Smooth muscle cell (in vitro differentiated cells): ENCODE measurements at regions not wholly inside any gene's neighbourhood (a gene's known extent, or its start where the extent isn't known, plus 50 kb on each side); places are given as distances from the start of the nearest gene placed in this dataset.
A peak's percentile ranks its signal among the peaks of the same experiment; 100 is the strongest.

Source experiments
- DNase-seq: peaks from one replicate; lab custom pipeline; 2025; ENCODE audit not compliant: unreplicated experiment; lab: John Stamatoyannopoulos, UW
- H2AFZ ChIP-seq: fragments of 200-600 bp; sonication (generic); 2 replicates; pipeline ENCODE4 v1.6.0; 2016; ENCODE audit warnings: antibody characterized with exemption, low read depth, mild to moderate bottlenecking
- H3F3A ChIP-seq: fragments of 200-600 bp; sonication (generic); 2 replicates; pipeline ENCODE4 v1.6.0; 2017; ENCODE audit warnings: antibody characterized with exemption, low read depth
- H3K27ac ChIP-seq: fragments of 200-600 bp; sonication (generic); 2 replicates; pipeline ENCODE4 v1.5.1; 2016; ENCODE audit warnings: low read depth, mild to moderate bottlenecking
- H3K27me3 ChIP-seq: fragments of 200-600 bp; sonication (generic); 2 replicates; pipeline ENCODE4 v1.6.1; 2016; ENCODE audit warnings: low read depth, mild to moderate bottlenecking
- H3K36me3 ChIP-seq: fragments of 200-600 bp; sonication (generic); 2 replicates; pipeline ENCODE4 v1.5.1; 2016; ENCODE audit warnings: low read depth
- H3K4me1 ChIP-seq: fragments of 200-600 bp; sonication (generic); 2 replicates; pipeline ENCODE4 v1.5.1; 2016; ENCODE audit warnings: low read depth
- H3K4me2 ChIP-seq: fragments of 200-600 bp; sonication (generic); 2 replicates; pipeline ENCODE4 v1.6.0; 2016; ENCODE audit warnings: mild to moderate bottlenecking
- H3K4me3 ChIP-seq: fragments of 200-600 bp; sonication (generic); 2 replicates; pipeline ENCODE4 v1.5.1; 2016; ENCODE audit warnings: mild to moderate bottlenecking
- H3K79me2 ChIP-seq: fragments of 200-600 bp; sonication (generic); 2 replicates; pipeline ENCODE4 v1.6.0; 2016; ENCODE audit warnings: low read depth, mild to moderate bottlenecking
- H3K9ac ChIP-seq: fragments of 200-600 bp; sonication (generic); 2 replicates; pipeline ENCODE4 v1.6.0; 2016; ENCODE audit warnings: low read depth
- H3K9me3 ChIP-seq: fragments of 200-600 bp; sonication (generic); replicated peaks from 2 replicates; pipeline ENCODE4 v1.5.1; 2016; ENCODE audit warnings: low read depth
- H4K20me1 ChIP-seq: fragments of 200-600 bp; sonication (generic); 2 replicates; pipeline ENCODE4 v1.6.0; 2016; ENCODE audit warnings: low read depth
- CTCF ChIP-seq: fragments of 200-600 bp; sonication (generic); IDR thresholded peaks from 2 replicates; pipeline ENCODE4 v1.5.1; 2017; ENCODE audit warnings: borderline replicate concordance, mild to moderate bottlenecking, antibody characterized with exemption; ENCODE audit not compliant: insufficient read depth, poor library complexity, severe bottlenecking
- WGBS: methylation state at CpG from one replicate; pipeline ENCODE4 v1.1.7; 2016; ENCODE audit warnings: low lambda C conversion rate; 5-methylcytosine and 5-hydroxymethylcytosine counted together

- Histone ChIP-seq H3K27me3 (no peaks in the 10 kb centered on the region), H3K79me2 (no peaks in the 10 kb centered on the region), H3K4me1 (no peaks in the 10 kb centered on the region), H3K9me3 (no peaks in the 10 kb centered on the region), H2AFZ (no peak overlapping the region), H3K4me2 (no peak overlapping the region), H3K27ac (no peak overlapping the region), H3K9ac (no peak overlapping the region), H3F3A (no peaks in the 10 kb centered on the region), H4K20me1 (no peaks in the 10 kb centered on the region), H3K36me3 (no peaks in the 10 kb centered on the region), H3K4me3 (no peak overlapping the region)
- no peak for TF ChIP-seq CTCF
- DNase-seq, result no peak
- WGBS, result 78% methylated on average over 1 of the region's 1 CpG
Measured at GRCh38 chr13:66001140-66001539, 1229.0 kb downstream of the PCDH9 start.

- WGBS, result 86% methylated on average over 1 of the region's 1 CpG
- H3K4me1 ChIP-seq, result no peaks in the 10 kb centered on the region
- no peak overlapping the region for H3K4me2 ChIP-seq
- no peaks in the 10 kb centered on the region for H3F3A ChIP-seq
- no peaks in the 10 kb centered on the region for H3K79me2 ChIP-seq
- H3K9me3 ChIP-seq, result no peaks in the 10 kb centered on the region
- H3K9ac ChIP-seq, result no peak overlapping the region
- H3K36me3 ChIP-seq, result no peaks in the 10 kb centered on the region
- TF ChIP-seq CTCF, result no peak
- no peak overlapping the region for H3K4me3 ChIP-seq
- no peak overlapping the region for H2AFZ ChIP-seq
- no peak overlapping the region for H3K27ac ChIP-seq
- H4K20me1 ChIP-seq, result no peaks in the 10 kb centered on the region
- no peak for DNase-seq
- no peaks in the 10 kb centered on the region for H3K27me3 ChIP-seq
Measured at GRCh38 chr13:65999411-65999810, 1230.7 kb downstream of the PCDH9 start.

- Histone ChIP-seq H4K20me1 (no peaks in the 10 kb centered on the region), H3K9me3 (no peaks in the 10 kb centered on the region), H3K4me3 (no peak overlapping the region), H3K36me3 (no peaks in the 10 kb centered on the region), H3K4me1 (no peaks in the 10 kb centered on the region), H3K27me3 (no peaks in the 10 kb centered on the region), H3K4me2 (no peak overlapping the region), H3K27ac (no peak overlapping the region), H3K79me2 (no peaks in the 10 kb centered on the region), H3K9ac (no peak overlapping the region), H3F3A (no peaks in the 10 kb centered on the region), H2AFZ (no peak overlapping the region)
- DNase-seq, result no peak
- TF ChIP-seq CTCF, result no peak
Measured at GRCh38 chr13:65990684-65991083, 1239.5 kb downstream of the PCDH9 start.

- Histone ChIP-seq H3K36me3 (no peaks in the 10 kb centered on the region), H4K20me1 (no peaks in the 10 kb centered on the region), H3K4me3 (no peak overlapping the region), H3K4me1 (no peaks in the 10 kb centered on the region), H3K9me3 (no peaks in the 10 kb centered on the region), H3K27ac (no peak overlapping the region), H3K9ac (no peak overlapping the region), H3K79me2 (no peaks in the 10 kb centered on the region), H3K27me3 (no peaks in the 10 kb centered on the region), H3K4me2 (no peak overlapping the region), H2AFZ (no peak overlapping the region), H3F3A (no peaks in the 10 kb centered on the region)
- WGBS, result 57% methylated on average over 10 of the region's 10 CpGs
- TF ChIP-seq CTCF, result peak; percentile 8
- no peak for DNase-seq
Measured at GRCh38 chr13:65985612-65986011, 1244.5 kb downstream of the PCDH9 start.
